ENCODE measurements at regions not wholly inside any gene's neighbourhood (a gene's known extent, or its start where the extent isn't known, plus 50 kb on each side); places are given as distances from the start of the nearest gene placed in this dataset.
"Not testable (repeated sequence)": the region's sequence is repeated elsewhere in the genome, so short reads cannot be mapped to it uniquely, and the experiment has no call there.

DNA sequence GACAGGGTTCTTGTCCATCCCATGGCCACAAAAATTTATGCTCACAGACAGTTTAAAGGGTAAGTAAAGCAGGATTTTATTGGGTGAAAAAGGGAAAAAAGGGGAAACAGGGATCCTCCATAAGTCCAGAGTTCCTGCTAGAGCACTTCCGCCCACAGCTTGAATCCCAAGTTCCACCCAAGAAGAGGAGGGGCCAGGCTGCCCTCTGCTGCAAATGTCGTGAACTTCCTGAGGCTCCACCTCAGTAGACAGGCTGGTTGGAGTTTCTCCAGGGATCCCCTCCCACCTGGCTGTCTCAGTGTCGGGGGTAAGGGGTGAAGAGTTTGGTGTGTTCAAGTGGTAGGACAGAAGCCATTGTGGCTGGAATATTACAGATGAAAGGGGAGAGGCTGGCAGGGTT lies 275.0 kb upstream of the SGCD start:
- no peak for DNase-seq (ENCODE audit: low read depth)

DNA sequence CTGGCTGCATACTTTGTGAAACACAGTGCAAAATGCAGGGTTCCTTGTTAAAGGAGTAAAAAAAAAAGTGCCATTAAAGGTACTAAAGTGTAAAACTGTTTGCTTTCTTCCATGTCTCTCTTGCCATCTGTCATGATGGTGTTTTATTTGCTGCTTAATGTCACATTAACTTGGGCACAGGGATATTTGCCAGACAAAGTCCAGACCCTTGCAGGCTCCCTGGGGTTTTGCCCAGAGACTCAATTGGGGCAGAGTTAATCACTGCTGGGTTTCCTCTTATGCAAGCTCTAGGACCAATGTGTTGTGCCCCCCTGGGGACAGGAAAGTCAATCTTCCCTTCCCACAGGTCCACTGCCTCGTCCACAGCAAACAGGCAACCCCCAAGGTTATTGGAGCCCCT lies 274.3 kb upstream of the SGCD start:
- DNase-seq (ENCODE audit: low read depth), result no peak

DNA sequence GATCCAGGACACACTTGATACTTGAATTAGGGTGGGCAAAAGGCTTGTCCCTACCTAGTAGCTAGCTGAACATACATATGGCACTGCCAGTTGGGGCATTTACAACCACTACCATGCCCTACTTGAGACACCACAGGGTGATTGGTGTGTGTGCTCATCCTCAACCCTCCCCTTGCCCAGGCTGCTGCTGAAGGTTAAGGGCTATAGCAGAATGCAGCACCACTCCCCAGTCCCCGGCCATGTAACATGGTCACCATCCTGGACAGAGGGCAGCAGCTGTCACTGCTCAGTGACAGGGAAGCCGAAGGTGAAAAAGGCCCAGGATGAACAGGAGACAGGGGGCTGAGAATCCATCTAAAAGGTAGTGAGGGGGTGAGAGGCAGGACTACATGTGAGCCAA lies 273.9 kb upstream of the SGCD start:
- DNase-seq (ENCODE audit: low read depth), result no peak

DNA sequence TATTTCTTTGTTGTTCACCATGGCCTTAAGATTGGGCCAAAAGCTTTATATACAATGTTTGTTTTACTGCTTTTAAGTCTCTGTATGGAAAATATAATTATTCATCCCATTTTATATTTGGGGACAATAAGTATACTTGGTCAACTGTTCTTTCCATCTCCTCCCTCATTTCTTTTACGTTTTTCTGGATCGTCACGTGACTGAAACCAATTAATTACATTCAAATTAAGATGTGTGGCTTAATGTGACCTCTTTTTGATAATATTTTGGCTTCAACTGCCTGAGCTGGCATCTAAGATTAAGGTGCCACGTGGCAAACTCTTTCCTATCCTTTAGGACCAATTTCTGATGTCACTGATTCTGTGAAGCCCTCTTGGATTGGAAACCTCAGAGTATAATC lies 250.1 kb upstream of the SGCD start:
- no peak for DNase-seq (ENCODE audit: low read depth)

DNA sequence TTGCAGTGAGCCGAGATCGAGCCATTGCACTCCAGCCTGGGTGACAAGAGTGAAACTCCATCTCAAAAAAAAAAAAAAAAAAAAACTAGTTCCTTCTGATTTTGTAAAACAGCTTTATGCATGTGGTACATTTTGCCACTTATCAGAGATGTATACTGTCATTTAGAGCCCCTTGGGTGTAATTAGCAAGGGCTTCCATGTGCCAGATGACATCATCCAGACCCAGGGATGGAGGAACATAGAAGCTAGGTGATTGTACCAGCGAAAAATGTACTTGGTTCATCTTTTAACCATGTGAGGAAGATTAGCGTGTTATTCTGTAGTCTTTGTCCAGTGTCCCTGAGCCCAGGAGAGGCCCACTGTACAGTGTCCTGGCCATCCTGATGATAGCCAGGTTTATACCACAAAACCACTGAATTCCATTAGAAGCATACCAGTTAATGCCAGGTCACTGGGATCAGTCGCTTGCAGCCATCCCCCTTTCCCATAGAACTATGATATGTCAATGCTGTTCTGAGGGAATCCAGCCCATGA lies 239.3 kb upstream of the SGCD start:
- DNase-seq (ENCODE audit: low read depth), result no peak

DNA sequence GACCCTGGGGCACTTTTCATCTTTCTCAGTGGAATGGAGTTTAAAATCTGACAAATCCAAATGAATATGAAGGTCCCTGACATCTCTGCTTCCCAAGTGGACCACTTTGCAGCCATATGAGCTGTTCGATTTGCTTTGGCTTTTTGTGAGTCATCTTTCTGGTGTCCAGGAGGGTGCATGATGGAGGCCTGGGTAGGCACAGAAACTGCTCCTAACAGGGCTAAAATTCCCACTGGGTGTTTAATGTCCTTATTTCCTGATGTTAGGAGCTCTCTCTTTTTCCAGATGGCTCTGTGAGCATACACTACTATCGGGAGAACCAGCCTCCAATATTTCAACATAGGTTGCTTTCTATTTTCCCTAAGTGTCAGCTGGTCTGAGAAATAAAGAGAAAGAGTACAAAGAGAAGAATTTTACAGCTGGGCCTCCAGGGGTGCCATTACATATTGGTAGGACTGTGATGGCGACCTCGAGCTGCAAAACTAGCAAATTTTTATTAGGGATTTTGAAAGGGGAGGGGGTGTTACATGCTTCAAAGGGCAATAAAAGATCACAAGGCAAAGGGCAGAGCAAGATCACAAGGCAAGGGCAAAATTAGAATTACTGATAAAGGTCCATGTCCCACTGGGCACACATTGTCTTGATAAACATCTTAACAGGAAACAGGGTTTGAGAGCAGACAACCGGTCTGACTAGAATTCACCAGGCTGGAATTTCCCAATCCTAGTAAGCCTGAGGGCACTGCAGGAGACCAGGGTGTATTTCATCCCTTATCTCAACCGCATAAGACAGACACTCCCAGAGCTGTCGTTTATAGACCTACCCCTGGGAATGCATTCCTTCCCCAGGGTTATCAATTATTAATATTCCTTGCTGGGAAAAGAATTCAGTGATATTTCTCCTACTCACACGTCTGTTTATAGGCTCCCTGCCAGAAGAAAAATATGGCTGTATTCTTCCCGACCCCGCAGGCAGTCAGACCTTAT lies 236.7 kb upstream of the SGCD start:
- not testable (repeated sequence) for DNase-seq (ENCODE audit: low read depth)

DNA sequence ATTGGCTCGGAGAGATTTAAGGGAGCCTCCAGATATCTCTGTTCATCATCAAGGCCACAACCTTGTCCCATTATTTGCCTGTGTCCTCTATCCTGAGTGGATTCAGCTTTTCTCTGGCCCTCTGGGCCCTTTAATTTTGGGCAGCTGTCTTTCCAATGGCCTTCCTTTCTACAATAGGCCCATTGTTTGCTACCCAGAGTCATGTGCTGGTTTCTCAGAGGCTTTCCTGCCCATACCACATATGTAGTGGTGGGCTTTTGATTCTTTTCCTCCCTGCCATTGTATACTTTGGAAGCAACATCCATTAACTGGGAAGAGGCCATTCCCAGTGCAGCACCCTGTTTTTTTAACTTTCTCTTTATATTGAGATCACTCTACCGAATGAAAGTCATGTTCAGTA lies 233.9 kb upstream of the SGCD start:
- no peak for DNase-seq (ENCODE audit: low read depth)

DNA sequence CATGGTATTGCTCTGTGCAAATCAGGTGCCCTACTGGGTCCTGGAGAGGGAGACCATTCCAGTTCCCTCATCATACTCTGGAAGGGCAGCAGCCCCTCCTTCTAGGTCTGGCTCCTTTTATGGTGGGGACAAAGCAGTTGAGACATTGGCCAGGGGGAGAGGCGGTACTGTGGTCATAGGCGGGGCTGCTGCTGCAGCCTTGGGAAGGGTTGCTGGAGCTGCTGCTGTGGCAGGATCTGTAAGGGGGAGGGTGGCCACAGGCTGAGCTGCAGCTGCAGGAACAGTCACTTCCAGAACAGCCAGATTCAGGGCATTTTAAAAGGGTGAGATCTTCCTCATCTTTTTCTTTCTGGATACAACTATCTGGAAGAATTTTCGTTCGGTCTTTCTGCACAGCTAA lies 233.0 kb upstream of the SGCD start:
- no peak for DNase-seq (ENCODE audit: low read depth)

DNA sequence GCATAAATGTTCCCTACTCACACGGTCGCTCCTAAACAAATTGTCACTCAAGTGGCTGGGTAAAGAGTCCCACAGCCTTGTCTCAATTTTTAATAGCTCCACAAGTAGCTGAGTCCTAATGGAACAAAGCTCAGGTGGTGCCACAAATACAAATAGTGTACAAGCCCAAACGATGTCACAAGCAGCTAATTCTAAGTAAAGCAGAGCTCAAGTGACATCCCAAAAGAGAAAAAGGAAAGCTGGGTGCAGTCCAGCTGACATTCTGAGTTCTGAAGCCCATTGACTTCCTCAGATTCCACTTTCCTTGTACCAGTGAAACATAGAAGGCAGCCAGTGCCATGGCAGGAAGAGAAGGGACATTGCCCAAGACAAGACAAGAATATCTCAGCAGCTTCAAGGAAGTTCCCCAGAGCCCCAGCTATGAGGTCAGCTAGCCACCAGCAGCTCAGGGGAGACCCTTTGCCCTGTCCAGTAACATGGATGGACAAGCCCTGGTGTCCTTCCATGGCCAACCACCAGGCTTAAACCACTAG lies 231.2 kb upstream of the SGCD start:
- DNase-seq (ENCODE audit: low read depth), result no peak

DNA sequence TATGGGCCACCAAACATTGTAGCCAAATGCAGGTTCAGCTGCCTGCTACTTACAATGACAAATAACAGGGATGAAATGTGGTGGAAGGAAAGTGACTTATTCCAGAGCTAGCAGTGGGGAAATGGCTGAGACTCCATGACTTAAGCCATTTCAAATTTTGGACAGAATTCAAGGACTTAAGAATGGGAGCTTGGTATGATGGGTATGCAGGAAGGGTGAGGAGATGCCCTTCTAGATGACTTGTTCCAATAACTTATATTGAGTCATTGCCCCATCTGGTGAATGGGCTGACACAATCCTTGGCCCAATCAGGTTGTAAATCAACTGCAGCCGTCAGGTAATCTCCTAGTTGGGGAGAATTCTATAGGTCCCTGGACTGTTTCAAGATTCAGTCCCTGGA lies 230.7 kb upstream of the SGCD start:
- DNase-seq (ENCODE audit: low read depth), result no peak

DNA sequence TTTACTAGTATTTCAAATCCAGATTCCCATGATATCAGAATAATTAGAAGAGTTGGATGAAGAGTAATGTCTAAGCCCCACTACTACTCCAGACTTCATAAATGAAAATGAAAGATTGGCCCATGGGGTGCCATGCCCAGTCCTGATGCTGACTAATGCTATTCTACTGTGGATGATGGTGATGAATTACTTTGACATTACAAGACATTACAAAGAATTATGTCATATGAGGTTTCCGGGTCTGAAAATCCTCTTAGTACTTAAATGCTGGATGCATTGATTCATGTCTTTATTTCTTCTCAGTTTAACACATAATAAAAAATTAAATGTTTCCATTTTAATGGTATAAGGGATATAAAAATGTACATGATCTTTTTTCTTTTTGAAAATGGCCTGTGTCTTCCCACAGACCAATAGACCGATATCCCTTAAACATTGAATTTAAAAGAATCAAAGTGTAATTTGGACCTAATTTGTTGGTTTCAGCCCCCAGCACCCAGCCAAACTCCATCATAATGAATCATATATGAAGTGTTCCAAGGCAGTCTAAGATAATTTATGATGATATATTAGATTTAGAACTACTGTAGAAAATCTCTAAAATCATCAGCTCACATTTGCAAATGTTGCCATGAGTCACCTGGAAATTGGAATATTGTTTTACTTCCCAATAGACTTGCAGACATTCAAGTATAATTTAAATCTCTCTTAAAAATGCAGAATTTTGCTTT lies 223.6 kb upstream of the SGCD start:
- DNase-seq (ENCODE audit: low read depth), result no peak

DNA sequence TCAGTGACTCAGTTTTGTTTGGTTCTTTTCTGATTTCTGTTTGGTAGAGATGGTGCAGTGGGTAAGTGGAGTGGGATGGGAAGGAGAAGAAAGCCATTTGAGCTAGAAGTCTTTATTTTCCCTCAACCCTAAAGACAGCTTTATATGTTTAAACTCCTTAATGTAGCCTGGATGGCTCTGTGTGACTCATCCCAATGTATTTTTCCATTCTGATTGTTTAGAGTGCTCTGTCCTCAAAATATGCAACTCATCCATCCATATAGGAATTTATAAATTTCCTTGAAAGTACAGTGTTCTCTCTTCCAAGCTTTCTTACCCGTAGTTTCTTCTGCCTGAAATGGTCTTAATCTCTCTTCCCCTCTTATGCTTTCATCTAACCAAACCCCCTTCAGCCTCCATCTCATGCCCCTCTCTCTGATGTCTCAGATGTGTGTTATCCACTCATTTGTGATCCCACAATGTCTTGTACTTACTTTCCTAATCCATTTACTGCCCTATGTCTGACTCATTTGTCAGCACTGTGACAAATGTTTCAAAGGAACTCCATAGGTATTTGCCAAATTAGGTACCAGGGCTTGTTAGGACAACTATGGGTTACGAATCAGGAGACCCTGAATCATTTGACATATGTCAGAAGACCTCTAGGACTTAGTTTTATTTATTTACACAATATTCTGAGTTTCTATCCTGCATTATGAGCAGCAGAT lies 217.5 kb upstream of the SGCD start:
- no peak for DNase-seq (ENCODE audit: low read depth)

DNA sequence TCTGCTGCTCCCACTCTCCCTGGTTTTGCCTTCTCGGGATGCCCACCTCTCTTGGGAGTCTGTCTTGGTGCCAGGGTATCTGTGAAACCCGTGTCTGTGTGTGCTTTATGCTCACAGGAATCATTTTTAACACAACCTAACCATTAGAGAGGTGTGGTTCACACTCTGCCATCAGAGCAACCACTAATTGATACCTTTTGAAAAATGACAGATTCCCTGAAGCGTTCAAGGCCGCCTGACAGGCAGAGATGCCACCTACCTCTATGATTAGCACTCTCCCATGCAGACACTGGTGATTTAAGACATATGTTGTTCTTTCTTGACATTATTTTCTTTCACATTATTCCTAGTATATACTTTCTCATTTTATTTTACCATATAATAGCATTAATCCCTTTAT lies 207.3 kb upstream of the SGCD start:
- DNase-seq (ENCODE audit: low read depth), result no peak

DNA sequence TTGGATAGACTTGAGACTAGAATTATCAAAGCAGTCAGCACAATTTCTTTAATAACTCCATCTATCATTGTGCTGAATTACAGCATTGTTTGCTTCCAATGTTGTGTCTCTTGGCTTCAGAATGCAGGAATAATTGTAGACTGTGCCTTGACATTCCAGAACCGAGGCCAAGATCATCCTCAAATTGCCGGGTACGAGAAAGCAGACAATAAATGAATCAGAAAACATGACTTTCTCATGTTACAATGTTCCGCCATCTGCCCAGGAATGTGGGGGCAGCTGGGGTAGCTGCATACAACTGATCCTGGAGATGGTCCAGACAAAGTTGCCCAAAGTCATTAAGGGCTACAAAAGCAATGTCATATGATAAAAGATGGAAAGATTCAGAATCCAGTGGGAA lies 206.2 kb upstream of the SGCD start:
- no peak for DNase-seq (ENCODE audit: low read depth)

DNA sequence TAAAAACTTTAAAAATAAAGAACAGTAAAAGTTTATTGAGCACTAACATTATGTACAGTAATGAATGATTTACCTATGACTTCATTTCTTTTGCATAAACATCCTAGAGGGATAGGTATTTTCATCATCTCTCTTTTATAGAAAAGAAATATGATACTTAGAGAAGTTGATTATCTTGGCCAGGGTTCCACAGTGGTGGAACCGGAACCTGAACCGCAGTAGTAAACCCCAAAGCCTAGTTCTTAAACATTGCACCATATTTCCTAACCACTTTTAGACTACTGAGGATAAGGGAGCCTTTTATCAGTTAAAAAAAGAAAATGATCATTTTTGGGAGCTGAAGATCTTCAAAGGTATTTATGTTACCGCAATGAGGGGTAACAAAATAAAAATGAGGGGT lies 205.7 kb upstream of the SGCD start:
- no peak for DNase-seq (ENCODE audit: low read depth)

DNA sequence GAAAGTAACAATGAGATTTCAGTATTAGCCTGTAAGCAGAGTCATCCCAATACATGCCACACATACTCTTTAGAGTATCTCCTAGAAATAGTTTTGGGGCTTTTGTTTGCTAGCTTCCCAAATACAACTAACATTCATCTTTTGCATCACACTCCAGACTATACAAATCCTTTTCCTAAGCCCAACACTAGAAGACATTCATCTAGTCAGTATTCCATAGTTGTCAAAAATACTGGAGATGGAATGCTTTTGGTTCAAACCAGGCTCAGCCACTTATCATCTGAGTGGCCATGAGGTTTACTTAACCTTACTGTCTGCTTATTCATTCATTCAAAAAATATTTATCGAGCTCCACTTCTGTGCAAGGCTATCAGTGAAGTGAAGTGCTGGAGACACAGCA lies 205.1 kb upstream of the SGCD start:
- DNase-seq (ENCODE audit: low read depth), result no peak

DNA sequence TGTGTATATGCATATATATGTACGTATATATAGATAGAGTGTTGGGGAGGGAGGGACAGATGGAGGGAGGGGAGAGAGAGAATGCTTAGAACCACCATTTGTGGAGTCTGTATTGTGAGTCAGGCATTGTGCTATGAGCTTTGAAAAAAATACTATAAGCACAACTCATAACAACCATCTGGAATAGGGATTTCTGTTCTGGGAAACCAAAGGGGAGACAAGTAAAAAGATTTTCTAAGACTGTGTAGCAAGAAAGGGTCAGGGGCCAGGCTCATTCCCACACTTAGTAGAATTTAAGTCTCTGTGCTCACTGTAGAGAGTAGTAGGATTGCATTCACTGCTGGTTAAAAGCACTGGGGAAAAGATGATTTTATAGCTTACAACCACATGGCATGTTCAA lies 202.3 kb upstream of the SGCD start:
- DNase-seq (ENCODE audit: low read depth), result no peak

DNA sequence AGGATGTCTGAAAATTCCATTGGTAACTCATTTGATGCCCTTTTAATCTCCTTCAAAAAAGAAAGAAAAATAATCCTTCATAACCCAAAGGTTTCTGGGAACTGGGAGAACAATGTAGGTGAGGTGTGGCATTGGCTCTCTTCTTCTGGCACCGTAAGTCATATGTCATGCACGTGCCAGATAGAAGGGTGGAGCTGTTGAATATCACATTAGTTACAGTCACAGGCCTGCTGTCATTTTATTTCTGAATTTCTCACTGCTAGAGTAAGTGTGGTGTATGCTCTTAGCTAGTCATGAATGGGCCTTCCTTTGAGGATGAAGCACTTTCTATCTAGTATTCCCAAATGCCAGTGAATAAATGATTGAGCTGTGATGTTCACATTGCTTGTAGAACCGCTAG lies 201.8 kb upstream of the SGCD start:
- DNase-seq (ENCODE audit: low read depth), result no peak

DNA sequence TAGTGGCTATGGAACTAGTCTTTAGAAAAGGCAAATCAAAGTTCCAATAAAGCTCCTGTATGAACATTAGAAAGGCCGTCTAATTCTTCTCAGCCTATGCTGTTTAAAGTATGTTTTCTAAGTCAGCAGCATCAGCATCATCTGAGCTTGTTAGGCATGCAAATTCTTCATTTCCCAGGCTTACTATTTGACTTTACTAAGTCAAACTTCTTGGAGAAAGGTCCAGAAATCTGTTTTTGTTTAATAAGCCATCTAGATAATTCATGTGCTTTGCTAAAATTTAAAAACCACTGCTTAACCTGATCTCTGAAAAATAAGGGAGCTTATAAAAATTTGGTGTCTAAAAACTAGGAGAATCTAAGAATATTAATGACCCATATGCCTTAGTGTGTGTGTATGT lies 200.2 kb upstream of the SGCD start:
- no peak for DNase-seq (ENCODE audit: low read depth)

DNA sequence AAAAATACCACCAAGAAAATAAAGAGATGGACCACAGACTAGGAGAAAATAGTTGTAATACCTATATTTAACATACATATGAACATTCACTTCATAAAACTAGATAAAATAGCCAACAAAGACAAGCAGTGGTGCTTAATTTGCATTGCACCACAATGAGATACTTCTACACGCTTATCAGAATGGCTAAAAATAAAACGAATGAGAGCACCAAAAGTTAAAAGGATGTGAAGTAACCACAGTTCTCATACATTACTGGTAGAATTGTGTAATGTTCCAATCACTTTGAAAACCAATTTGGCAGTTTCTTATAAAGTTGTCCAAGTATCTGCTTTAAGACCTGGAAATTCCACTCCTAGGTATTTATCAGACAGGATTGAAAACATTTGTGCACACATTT lies 198.9 kb upstream of the SGCD start:
- no peak for DNase-seq (ENCODE audit: low read depth)

DNA sequence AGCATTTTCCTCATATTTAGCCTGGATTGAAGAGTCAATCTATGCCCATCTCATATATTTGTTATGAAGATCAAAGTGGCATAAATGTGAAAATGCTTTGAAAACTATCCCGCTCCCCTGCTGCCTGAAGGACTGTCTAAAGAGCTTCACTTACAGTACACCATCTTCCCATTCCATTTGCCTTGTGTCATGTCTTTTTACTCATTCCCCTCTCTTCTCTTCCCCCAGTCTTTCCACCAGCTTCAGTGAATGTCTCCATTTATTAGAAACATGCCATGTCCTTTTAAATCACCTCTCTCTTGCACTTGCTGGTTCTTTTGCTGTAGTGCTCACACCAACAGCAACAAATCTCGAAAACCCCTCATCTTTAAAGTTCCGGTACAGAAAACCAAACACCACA lies 192.7 kb upstream of the SGCD start:
- no peak for DNase-seq (ENCODE audit: low read depth)

DNA sequence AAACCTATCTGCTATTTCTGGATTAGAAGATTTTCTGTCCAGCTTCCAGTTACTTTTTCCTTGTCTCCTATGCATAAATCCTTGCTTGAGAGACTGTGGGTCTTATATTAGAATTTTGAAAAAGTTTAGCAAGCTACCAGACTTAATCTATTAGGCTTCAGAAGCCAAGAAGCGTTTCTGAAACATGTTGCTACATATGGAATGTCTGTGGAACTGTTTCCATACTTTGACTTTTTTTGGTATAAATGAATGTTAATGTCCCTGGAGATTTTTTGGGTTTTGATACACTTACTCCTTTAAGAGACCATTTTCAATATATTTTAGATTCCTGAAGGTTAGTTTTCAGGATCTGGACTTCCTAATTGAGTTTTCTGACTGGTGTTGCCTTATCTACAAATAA lies 191.4 kb upstream of the SGCD start:
- no peak for DNase-seq (ENCODE audit: low read depth)
